Fibroblast of upper back skin (primary cell): ENCODE measurements at regions not wholly inside any gene's neighbourhood (a gene's known extent, or its start where the extent isn't known, plus 50 kb on each side); places are given as distances from the start of the nearest gene placed in this dataset.
"Not testable (repeated sequence)": the region's sequence is repeated elsewhere in the genome, so short reads cannot be mapped to it uniquely, and the experiment has no call there.

ENCODE experiments used
- DNase-seq: peaks from one replicate; pipeline ENCODE4 v3.0.0-alpha.2; 2013

- no peak for DNase-seq
Measured at GRCh38 chr12:131463174-131463573, 247.7 kb upstream of the SFSWAP start.

- no peak for DNase-seq
Measured at GRCh38 chr12:131464081-131464480, 246.8 kb upstream of the SFSWAP start.

GRCh38 chr12:131466306-131466705 lies 244.6 kb upstream of the SFSWAP start:
- no peak for DNase-seq

GRCh38 chr12:131466932-131467331 lies 244.0 kb upstream of the SFSWAP start:
- DNase-seq, result no peak

GRCh38 chr12:131468206-131468605 lies 242.7 kb upstream of the SFSWAP start:
- DNase-seq, result no peak

GRCh38 chr12:131469945-131470344 lies 240.9 kb upstream of the SFSWAP start:
- not testable (repeated sequence) for DNase-seq

GRCh38 chr12:131471271-131471905 lies 239.5 kb upstream of the SFSWAP start:
- DNase-seq, result no peak

- DNase-seq, result no peak
Measured at GRCh38 chr12:131471946-131472732, 238.8 kb upstream of the SFSWAP start.

GRCh38 chr12:131473261-131473660 lies 237.6 kb upstream of the SFSWAP start:
- DNase-seq, result no peak

GRCh38 chr12:131473741-131474709 lies 236.9 kb upstream of the SFSWAP start:
- no peak for DNase-seq

GRCh38 chr12:131475012-131475411 lies 235.9 kb upstream of the SFSWAP start:
- DNase-seq, result not testable (repeated sequence)

- no peak for DNase-seq
Measured at GRCh38 chr12:131477613-131478012, 233.3 kb upstream of the SFSWAP start.

GRCh38 chr12:131478468-131478867 lies 232.4 kb upstream of the SFSWAP start:
- DNase-seq, result no peak

- DNase-seq, result no peak
Measured at GRCh38 chr12:131482199-131482598, 228.7 kb upstream of the SFSWAP start.

- no peak for DNase-seq
Measured at GRCh38 chr12:131482686-131483085, 228.2 kb upstream of the SFSWAP start.

- DNase-seq, result no peak
Measured at GRCh38 chr12:131486451-131487230, 224.2 kb upstream of the SFSWAP start.

GRCh38 chr12:131487388-131488124 lies 223.3 kb upstream of the SFSWAP start:
- DNase-seq, result no peak

- no peak for DNase-seq
Measured at GRCh38 chr12:131489718-131490117, 221.2 kb upstream of the SFSWAP start.

GRCh38 chr12:131491155-131491554 lies 219.7 kb upstream of the SFSWAP start:
- no peak for DNase-seq

GRCh38 chr12:131491916-131492490 lies 218.9 kb upstream of the SFSWAP start:
- DNase-seq, result no peak

- DNase-seq, result no peak
Measured at GRCh38 chr12:131493068-131493826, 217.6 kb upstream of the SFSWAP start.
